ENCODE measurements at regions not wholly inside any gene's neighbourhood (a gene's known extent, or its start where the extent isn't known, plus 50 kb on each side); places are given as distances from the start of the nearest gene placed in this dataset.

- H3K36me3 ChIP-seq (ENCODE audit: control insufficient read depth, insufficient read depth, low read length): no peaks in the 10 kb centered on the region
- DNase-seq (ENCODE audit: low read depth in 4 of 6, low spot score in 6 of 6): no peak
- no peaks in the 10 kb centered on the region for H3K27me3 ChIP-seq (ENCODE audit: control insufficient read depth, insufficient read depth, low read length)
- H3K4me1 ChIP-seq (ENCODE audit: control insufficient read depth, insufficient read depth, low read length): no peaks in the 10 kb centered on the region
- no peak overlapping the region for H3K4me3 ChIP-seq (ENCODE audit: low read depth, low read length)
- 80% methylated on average over 1 of the region's 4 CpGs for WGBS (ENCODE audit: insufficient coverage)
- no peak overlapping the region for H3K27ac ChIP-seq (ENCODE audit: low read depth, low read length)
- H3K9me3 ChIP-seq (ENCODE audit: control insufficient read depth, insufficient read depth, low read length): no peaks in the 10 kb centered on the region
These were observed 745.3 kb downstream of the SATB2 start for GRCh38 chr2:198712485-198712884.

- Histone ChIP-seq H3K4me1 (ENCODE audit: control insufficient read depth, insufficient read depth, low read length) (no peaks in the 10 kb centered on the region), H3K27ac (ENCODE audit: low read depth, low read length) (no peak overlapping the region), H3K36me3 (ENCODE audit: control insufficient read depth, insufficient read depth, low read length) (no peaks in the 10 kb centered on the region), H3K27me3 (ENCODE audit: control insufficient read depth, insufficient read depth, low read length) (no peaks in the 10 kb centered on the region), H3K9me3 (ENCODE audit: control insufficient read depth, insufficient read depth, low read length) (no peaks in the 10 kb centered on the region), H3K4me3 (ENCODE audit: low read depth, low read length) (no peak overlapping the region)
- DNase-seq (ENCODE audit: low read depth in 4 of 6, low spot score in 6 of 6): no peak
These were observed 746.3 kb downstream of the SATB2 start for GRCh38 chr2:198711484-198711883.

- Histone ChIP-seq H3K36me3 (ENCODE audit: control insufficient read depth, insufficient read depth, low read length) (no peaks in the 10 kb centered on the region), H3K4me3 (ENCODE audit: low read depth, low read length) (no peak overlapping the region), H3K27ac (ENCODE audit: low read depth, low read length) (no peak overlapping the region), H3K9me3 (ENCODE audit: control insufficient read depth, insufficient read depth, low read length) (no peaks in the 10 kb centered on the region), H3K27me3 (ENCODE audit: control insufficient read depth, insufficient read depth, low read length) (no peaks in the 10 kb centered on the region), H3K4me1 (ENCODE audit: control insufficient read depth, insufficient read depth, low read length) (no peaks in the 10 kb centered on the region)
- no peak for DNase-seq (ENCODE audit: low read depth in 4 of 6, low spot score in 6 of 6)
- 70% methylated on average over 1 of the region's 1 CpG for WGBS (ENCODE audit: insufficient coverage)
These were observed 747.2 kb downstream of the SATB2 start for GRCh38 chr2:198710562-198710961.

GRCh38 chr2:198706476-198707082, 751.2 kb downstream of the SATB2 start:
- no CpG with 5 or more reads among the region's 1 CpG for WGBS (ENCODE audit: insufficient coverage)
- Histone ChIP-seq H3K27me3 (ENCODE audit: control insufficient read depth, insufficient read depth, low read length) (no peaks in the 10 kb centered on the region), H3K9me3 (ENCODE audit: control insufficient read depth, insufficient read depth, low read length) (no peaks in the 10 kb centered on the region), H3K4me3 (ENCODE audit: low read depth, low read length) (no peak overlapping the region), H3K27ac (ENCODE audit: low read depth, low read length) (no peak overlapping the region), H3K36me3 (ENCODE audit: control insufficient read depth, insufficient read depth, low read length) (no peaks in the 10 kb centered on the region), H3K4me1 (ENCODE audit: control insufficient read depth, insufficient read depth, low read length) (no peaks in the 10 kb centered on the region)
- DNase-seq (ENCODE audit: low read depth in 4 of 6, low spot score in 6 of 6): peak in 1 of 6 donors; percentile 12

- H3K27ac ChIP-seq (ENCODE audit: low read depth, low read length): no peak overlapping the region
- H3K4me1 ChIP-seq (ENCODE audit: control insufficient read depth, insufficient read depth, low read length): no peaks in the 10 kb centered on the region
- no peaks in the 10 kb centered on the region for H3K9me3 ChIP-seq (ENCODE audit: control insufficient read depth, insufficient read depth, low read length)
- no peaks in the 10 kb centered on the region for H3K27me3 ChIP-seq (ENCODE audit: control insufficient read depth, insufficient read depth, low read length)
- H3K4me3 ChIP-seq (ENCODE audit: low read depth, low read length): no peak overlapping the region
- H3K36me3 ChIP-seq (ENCODE audit: control insufficient read depth, insufficient read depth, low read length): no peaks in the 10 kb centered on the region
- DNase-seq (ENCODE audit: low read depth in 4 of 6, low spot score in 6 of 6): no peak
These were observed 754.5 kb downstream of the SATB2 start for GRCh38 chr2:198703281-198703680.

- Histone ChIP-seq H3K9me3 (ENCODE audit: control insufficient read depth, insufficient read depth, low read length) (no peaks in the 10 kb centered on the region), H3K27ac (ENCODE audit: low read depth, low read length) (no peak overlapping the region), H3K4me3 (ENCODE audit: low read depth, low read length) (no peak overlapping the region), H3K27me3 (ENCODE audit: control insufficient read depth, insufficient read depth, low read length) (no peaks in the 10 kb centered on the region), H3K4me1 (ENCODE audit: control insufficient read depth, insufficient read depth, low read length) (no peaks in the 10 kb centered on the region), H3K36me3 (ENCODE audit: control insufficient read depth, insufficient read depth, low read length) (no peaks in the 10 kb centered on the region)
- no peak for DNase-seq (ENCODE audit: low read depth in 4 of 6, low spot score in 6 of 6)
These were observed 754.9 kb downstream of the SATB2 start for GRCh38 chr2:198702796-198703195.

- no peak overlapping the region for H3K4me3 ChIP-seq (ENCODE audit: low read depth, low read length)
- no peaks in the 10 kb centered on the region for H3K9me3 ChIP-seq (ENCODE audit: control insufficient read depth, insufficient read depth, low read length)
- H3K36me3 ChIP-seq (ENCODE audit: control insufficient read depth, insufficient read depth, low read length): no peaks in the 10 kb centered on the region
- no peaks in the 10 kb centered on the region for H3K27me3 ChIP-seq (ENCODE audit: control insufficient read depth, insufficient read depth, low read length)
- no peaks in the 10 kb centered on the region for H3K4me1 ChIP-seq (ENCODE audit: control insufficient read depth, insufficient read depth, low read length)
- no peak overlapping the region for H3K27ac ChIP-seq (ENCODE audit: low read depth, low read length)
- no CpG with 5 or more reads among the region's 1 CpG for WGBS (ENCODE audit: insufficient coverage)
- DNase-seq (ENCODE audit: low read depth in 4 of 6, low spot score in 6 of 6): no peak
These were observed 756.3 kb downstream of the SATB2 start for GRCh38 chr2:198701481-198701880.

GRCh38 chr2:198700319-198700718, 757.4 kb downstream of the SATB2 start:
- H3K27ac ChIP-seq (ENCODE audit: low read depth, low read length): no peak overlapping the region
- no peaks in the 10 kb centered on the region for H3K27me3 ChIP-seq (ENCODE audit: control insufficient read depth, insufficient read depth, low read length)
- 73% methylated on average over 1 of the region's 1 CpG for WGBS (ENCODE audit: insufficient coverage)
- H3K4me1 ChIP-seq (ENCODE audit: control insufficient read depth, insufficient read depth, low read length): no peaks in the 10 kb centered on the region
- DNase-seq (ENCODE audit: low read depth in 4 of 6, low spot score in 6 of 6): peak in 1 of 6 donors; percentile 36
- no peaks in the 10 kb centered on the region for H3K36me3 ChIP-seq (ENCODE audit: control insufficient read depth, insufficient read depth, low read length)
- H3K9me3 ChIP-seq (ENCODE audit: control insufficient read depth, insufficient read depth, low read length): no peaks in the 10 kb centered on the region
- H3K4me3 ChIP-seq (ENCODE audit: low read depth, low read length): no peak overlapping the region

GRCh38 chr2:198698230-198698629, 759.5 kb downstream of the SATB2 start:
- Histone ChIP-seq H3K27ac (ENCODE audit: low read depth, low read length) (no peak overlapping the region), H3K36me3 (ENCODE audit: control insufficient read depth, insufficient read depth, low read length) (no peaks in the 10 kb centered on the region), H3K4me3 (ENCODE audit: low read depth, low read length) (no peak overlapping the region), H3K4me1 (ENCODE audit: control insufficient read depth, insufficient read depth, low read length) (no peaks in the 10 kb centered on the region), H3K9me3 (ENCODE audit: control insufficient read depth, insufficient read depth, low read length) (no peaks in the 10 kb centered on the region), H3K27me3 (ENCODE audit: control insufficient read depth, insufficient read depth, low read length) (no peaks in the 10 kb centered on the region)
- DNase-seq (ENCODE audit: low read depth in 4 of 6, low spot score in 6 of 6): no peak

- Histone ChIP-seq H3K4me3 (ENCODE audit: low read depth, low read length) (no peak overlapping the region), H3K9me3 (ENCODE audit: control insufficient read depth, insufficient read depth, low read length) (no peaks in the 10 kb centered on the region), H3K27ac (ENCODE audit: low read depth, low read length) (no peak overlapping the region), H3K36me3 (ENCODE audit: control insufficient read depth, insufficient read depth, low read length) (no peaks in the 10 kb centered on the region), H3K4me1 (ENCODE audit: control insufficient read depth, insufficient read depth, low read length) (no peaks in the 10 kb centered on the region), H3K27me3 (ENCODE audit: control insufficient read depth, insufficient read depth, low read length) (no peaks in the 10 kb centered on the region)
- DNase-seq (ENCODE audit: low read depth in 4 of 6, low spot score in 6 of 6): no peak
These were observed 759.9 kb downstream of the SATB2 start for GRCh38 chr2:198697794-198698193.

Data from spinal cord (tissue), 9 donors.